ENCODE measurements at regions not wholly inside any gene's neighbourhood (a gene's known extent, or its start where the extent isn't known, plus 50 kb on each side); places are given as distances from the start of the nearest gene placed in this dataset.

- TF ChIP-seq RNF2 (IDR thresholded peaks at IDR 0.05; ENCODE audit: borderline replicate concordance, low read depth) (no peak), MYC (IDR thresholded peaks at IDR 0.05; ENCODE audit: borderline replicate concordance, low read length) (no peak), CTCF (IDR thresholded peaks at IDR 0.05) (no peak), TP53 (CRISPR knock-in tag; IDR thresholded peaks at IDR 0.05) (no peak), CEBPB (IDR thresholded peaks at IDR 0.05) (no peak), RAD21 (conservative IDR thresholded peaks at IDR 0.05 in 1 of 2, IDR thresholded peaks at IDR 0.05 in 1 of 2) (no peak), POLR2A (IDR thresholded peaks at IDR 0.05; ENCODE audit: low read length) (no peak)
Observed at GRCh38 chr2:13806539-13806938, 826.0 kb upstream of the LRATD1 start.

Data from A549 (cell line).